Breast epithelium (tissue), 4 donors: ENCODE measurements at regions not wholly inside any gene's neighbourhood (a gene's known extent, or its start where the extent isn't known, plus 50 kb on each side); places are given as distances from the start of the nearest gene placed in this dataset.

Source experiments
- DNase-seq, 2 donors: peaks; one replicate each; pipeline ENCODE4 v3.0.0-alpha.2; 2019; ENCODE audit warnings: low spot score in 2 of 2
- H3K27ac ChIP-seq, 2 donors: fragments of 200-600 bp; sonication (generic) in 1 of 2; one replicate each; pipeline ENCODE4 v1.5.1; 2016 to 2019; ENCODE audit warnings: mild to moderate bottlenecking in 1 of 2
- H3K27me3 ChIP-seq, 2 donors: fragments of 200-600 bp; sonication (generic) in 1 of 2; one replicate each; pipeline versions ENCODE4 v1.5.1 to v1.6.0; 2017 to 2019; ENCODE audit warnings: control low read depth in 1 of 2, mild to moderate bottlenecking in 1 of 2
- H3K36me3 ChIP-seq: fragments of 200-600 bp; one replicate; pipeline ENCODE4 v1.5.1; 2019
- H3K4me1 ChIP-seq, 2 donors: fragments of 200-600 bp; sonication (generic); one replicate each; pipeline ENCODE4 v1.5.1; 2016 to 2019; ENCODE audit warnings: control low read depth in 1 of 2
- H3K4me3 ChIP-seq, 3 donors: fragments of 200-600 bp; sonication (generic); 1 replicate in 2 of 3; 2 replicates in 1 of 3; pipeline ENCODE4 v1.5.1; 2016 to 2019; ENCODE audit warnings: mild to moderate bottlenecking in 3 of 3, moderate library complexity in 2 of 3
- H3K9me3 ChIP-seq, 2 donors: fragments of 200-600 bp; sonication (generic) in 1 of 2; one replicate each; pipeline ENCODE4 v1.5.1; 2016 to 2019; ENCODE audit warnings: control low read depth in 1 of 2
- CTCF ChIP-seq, 3 donors: fragments of 450-650 bp; IDR thresholded peaks; one replicate each; pipeline ENCODE4 v1.5.1; 2016 to 2017; ENCODE audit warnings: antibody characterized with exemption in 3 of 3, mild to moderate bottlenecking in 3 of 3, moderate library complexity in 3 of 3
- POLR2A ChIP-seq: fragments of 450-650 bp; IDR thresholded peaks from one replicate; pipeline ENCODE4 v1.6.1; 2016; ENCODE audit warnings: antibody characterized with exemption, mild to moderate bottlenecking, moderate library complexity
- POLR2AphosphoS5 ChIP-seq, 3 donors: sonication (generic); formaldehyde crosslinking; IDR thresholded peaks; one replicate each; pipeline ENCODE4 v1.6.1; 2017; ENCODE audit warnings: antibody characterized with exemption in 3 of 3
- intact Hi-C: fragments of 100-400 bp; cut with DNase I; formaldehyde crosslinking; loops from one replicate; pipeline ENCODE4 v1.15.1; 2023; ENCODE audit warnings: low total_unique reads

GRCh38 chr12:88399811-88400210 lies 180.5 kb downstream of the KITLG start:
- DNase-seq = no peak
- no peak for TF ChIP-seq POLR2A
- TF ChIP-seq CTCF (IDR thresholded peaks at IDR 0.05) = no peak
- TF ChIP-seq POLR2AphosphoS5 (IDR thresholded peaks at IDR 0.05) = no peak
- Histone ChIP-seq H3K4me3 (no peak overlapping the region), H3K27ac (no peak overlapping the region), H3K4me1 (no peaks in the 10 kb centered on the region), H3K9me3 (no peaks in the 10 kb centered on the region), H3K36me3 (no peaks in the 10 kb centered on the region), H3K27me3 (no peaks in the 10 kb centered on the region)
- intact Hi-C loops = no loop called here

GRCh38 chr12:88400302-88400701 lies 180.0 kb downstream of the KITLG start:
- no peak overlapping the region for H3K4me3 ChIP-seq
- H3K27me3 ChIP-seq = no peaks in the 10 kb centered on the region
- no peaks in the 10 kb centered on the region for H3K9me3 ChIP-seq
- intact Hi-C loops = no loop called here
- H3K36me3 ChIP-seq = no peaks in the 10 kb centered on the region
- no peak for DNase-seq
- no peaks in the 10 kb centered on the region for H3K4me1 ChIP-seq
- H3K27ac ChIP-seq = no peak overlapping the region
- TF ChIP-seq POLR2AphosphoS5 (IDR thresholded peaks at IDR 0.05) = no peak
- no peak for TF ChIP-seq CTCF (IDR thresholded peaks at IDR 0.05)
- TF ChIP-seq POLR2A = no peak

- H3K9me3 ChIP-seq = no peaks in the 10 kb centered on the region
- H3K4me3 ChIP-seq = no peak overlapping the region
- no peak for DNase-seq
- H3K36me3 ChIP-seq = no peaks in the 10 kb centered on the region
- intact Hi-C loops = no loop called here
- no peak for TF ChIP-seq POLR2AphosphoS5 (IDR thresholded peaks at IDR 0.05)
- no peak for TF ChIP-seq POLR2A
- no peak for TF ChIP-seq CTCF (IDR thresholded peaks at IDR 0.05)
- no peaks in the 10 kb centered on the region for H3K4me1 ChIP-seq
- H3K27me3 ChIP-seq = no peaks in the 10 kb centered on the region
- H3K27ac ChIP-seq = no peak overlapping the region
Measured at GRCh38 chr12:88401155-88401554, 179.1 kb downstream of the KITLG start.

- DNase-seq = no peak
- no peak overlapping the region for H3K4me3 ChIP-seq
- no peaks in the 10 kb centered on the region for H3K36me3 ChIP-seq
- no peaks in the 10 kb centered on the region for H3K4me1 ChIP-seq
- intact Hi-C loops = no loop called here
- TF ChIP-seq POLR2AphosphoS5 (IDR thresholded peaks at IDR 0.05) (no peak), CTCF (IDR thresholded peaks at IDR 0.05) (no peak), POLR2A (no peak)
- H3K27ac ChIP-seq = no peak overlapping the region
- H3K27me3 ChIP-seq = no peaks in the 10 kb centered on the region
- no peaks in the 10 kb centered on the region for H3K9me3 ChIP-seq
Measured at GRCh38 chr12:88406905-88407304, 173.4 kb downstream of the KITLG start.

GRCh38 chr12:88408823-88409222 lies 171.4 kb downstream of the KITLG start:
- Histone ChIP-seq H3K27ac (no peak overlapping the region), H3K9me3 (no peaks in the 10 kb centered on the region), H3K27me3 (no peaks in the 10 kb centered on the region), H3K4me1 (no peaks in the 10 kb centered on the region), H3K36me3 (no peaks in the 10 kb centered on the region), H3K4me3 (no peak overlapping the region)
- DNase-seq = no peak
- TF ChIP-seq POLR2AphosphoS5 (IDR thresholded peaks at IDR 0.05) (no peak), POLR2A (no peak), CTCF (IDR thresholded peaks at IDR 0.05) (no peak)
- intact Hi-C loops = no loop called here
